ENCODE measurements at regions not wholly inside any gene's neighbourhood (a gene's known extent, or its start where the extent isn't known, plus 50 kb on each side); places are given as distances from the start of the nearest gene placed in this dataset.

DNA sequence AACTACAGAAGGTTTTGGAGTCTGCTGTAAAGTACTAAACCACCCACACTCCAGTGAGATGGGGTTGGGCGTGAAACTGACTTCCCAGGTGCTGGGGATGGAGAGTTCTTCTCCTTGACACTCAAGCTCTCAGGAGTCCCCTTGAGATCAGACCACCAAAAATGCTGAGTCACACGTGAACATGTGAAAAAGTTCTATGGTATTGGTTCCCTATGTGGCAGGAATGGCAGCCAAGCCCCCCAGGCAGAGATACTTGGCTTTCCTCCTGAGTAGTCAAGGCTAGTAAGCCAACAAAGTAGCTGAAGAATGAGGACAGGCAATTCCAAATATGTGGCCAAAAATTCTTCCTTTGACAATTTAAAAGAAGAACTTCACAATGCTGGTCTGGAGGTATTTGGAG, 222.0 kb upstream of the ADAMTS3 start:
- no peak for TF ChIP-seq ZNF274 (IDR thresholded peaks at IDR 0.05; ENCODE audit: low read depth, low read length)
- no peak for TF ChIP-seq YY1 (IDR thresholded peaks at IDR 0.05; ENCODE audit: insufficient read depth, insufficient read length)
